Osteoblast (primary cell): ENCODE measurements at regions not wholly inside any gene's neighbourhood (a gene's known extent, or its start where the extent isn't known, plus 50 kb on each side); places are given as distances from the start of the nearest gene placed in this dataset.

Experiments
- DNase-seq: peaks from one replicate; pipeline ENCODE4 v3.0.0; 2011; ENCODE audit warnings: low spot score, mixed read lengths; ENCODE audit not compliant: insufficient read length; ENCODE audit errors: missing footprints
- H2AFZ ChIP-seq: 2 replicates; pipeline ENCODE4 v1.6.0; 2011; ENCODE audit warnings: mild to moderate bottlenecking, low read length
- H3K27ac ChIP-seq: 2 replicates; pipeline ENCODE4 v1.5.1; 2011; ENCODE audit warnings: mild to moderate bottlenecking, low read depth, low read length, moderate library complexity
- H3K27me3 ChIP-seq: 2 replicates; pipeline ENCODE4 v1.6.0; 2012; ENCODE audit warnings: mild to moderate bottlenecking, control low read depth, inconsistent platforms, low read length, moderate library complexity; ENCODE audit not compliant: insufficient read depth
- H3K36me3 ChIP-seq: 2 replicates; pipeline ENCODE4 v1.5.1; 2011; ENCODE audit warnings: mild to moderate bottlenecking, low read length, control low read depth, moderate library complexity; ENCODE audit not compliant: insufficient read depth
- H3K4me1 ChIP-seq: 2 replicates; pipeline ENCODE4 v1.5.1; 2011; ENCODE audit warnings: mild to moderate bottlenecking, low read length, control low read depth, moderate library complexity; ENCODE audit not compliant: insufficient read depth
- H3K4me2 ChIP-seq: 2 replicates; pipeline ENCODE4 v1.6.0; 2011; ENCODE audit warnings: mild to moderate bottlenecking, low read length; ENCODE audit not compliant: insufficient read depth
- H3K4me3 ChIP-seq: fragments of 200-600 bp; sonication (generic); 3 replicates; pipeline ENCODE4 v1.5.1; 2012; ENCODE audit warnings: mild to moderate bottlenecking, low read length, inconsistent platforms; ENCODE audit not compliant: insufficient read depth
- H3K79me2 ChIP-seq: 2 replicates; pipeline ENCODE4 v1.6.0; 2012; ENCODE audit warnings: mild to moderate bottlenecking, low read length, control low read depth, inconsistent platforms; ENCODE audit not compliant: insufficient read depth
- H3K9me3 ChIP-seq: 2 replicates; pipeline ENCODE4 v1.5.1; 2011; ENCODE audit warnings: low read depth, low read length, control low read depth
- H4K20me1 ChIP-seq: 2 replicates; pipeline ENCODE4 v1.6.0; 2012; ENCODE audit warnings: mild to moderate bottlenecking, low read length, control low read depth; ENCODE audit not compliant: insufficient read depth
- CTCF ChIP-seq: IDR thresholded peaks from 2 replicates; pipeline ENCODE4 v1.5.1; 2011; ENCODE audit warnings: mild to moderate bottlenecking, low read depth, low read length, moderate library complexity; ENCODE audit errors: extremely low read depth

GRCh38 chr12:60174476-60174875 is 578.6 kb downstream of the SLC16A7 start:
- Histone ChIP-seq H3K79me2 (no peaks in the 10 kb centered on the region), H3K4me3 (no peak overlapping the region), H3K36me3 (no peaks in the 10 kb centered on the region), H3K27me3 (no peaks in the 10 kb centered on the region), H4K20me1 (no peaks in the 10 kb centered on the region), H3K27ac (no peak overlapping the region), H2AFZ (no peak overlapping the region), H3K4me2 (no peak overlapping the region), H3K9me3 (no peaks in the 10 kb centered on the region), H3K4me1 (no peaks in the 10 kb centered on the region)
- TF ChIP-seq CTCF = no peak
- DNase-seq = no peak

GRCh38 chr12:60174941-60175340 is 579.1 kb downstream of the SLC16A7 start:
- Histone ChIP-seq H3K4me2 (no peak overlapping the region), H3K27ac (no peak overlapping the region)
- no peak for DNase-seq

GRCh38 chr12:60176891-60177290 is 581.1 kb downstream of the SLC16A7 start:
- H3K4me3 ChIP-seq = no peak overlapping the region
- DNase-seq = no peak
- H3K4me2 ChIP-seq = no peak overlapping the region
- no peak for TF ChIP-seq CTCF
- H4K20me1 ChIP-seq = no peaks in the 10 kb centered on the region
- no peaks in the 10 kb centered on the region for H3K79me2 ChIP-seq
- H3K9me3 ChIP-seq = no peaks in the 10 kb centered on the region
- H3K4me1 ChIP-seq = no peaks in the 10 kb centered on the region
- no peaks in the 10 kb centered on the region for H3K36me3 ChIP-seq
- H3K27ac ChIP-seq = no peak overlapping the region
- no peak overlapping the region for H2AFZ ChIP-seq
- H3K27me3 ChIP-seq = no peaks in the 10 kb centered on the region

More at GRCh38 chr12:60174941-60175340, 579.1 kb downstream of the SLC16A7 start:
- H3K27me3 ChIP-seq = no peaks in the 10 kb centered on the region
- no peaks in the 10 kb centered on the region for H4K20me1 ChIP-seq
- no peak overlapping the region for H3K4me3 ChIP-seq
- no peak overlapping the region for H2AFZ ChIP-seq
- no peaks in the 10 kb centered on the region for H3K9me3 ChIP-seq
- no peaks in the 10 kb centered on the region for H3K79me2 ChIP-seq
- no peaks in the 10 kb centered on the region for H3K36me3 ChIP-seq
- H3K4me1 ChIP-seq = no peaks in the 10 kb centered on the region
- TF ChIP-seq CTCF = no peak

- Histone ChIP-seq H3K4me1 (no peaks in the 10 kb centered on the region), H3K4me2 (no peak overlapping the region), H3K79me2 (no peaks in the 10 kb centered on the region), H3K27me3 (no peaks in the 10 kb centered on the region), H3K36me3 (no peaks in the 10 kb centered on the region), H4K20me1 (no peaks in the 10 kb centered on the region), H3K9me3 (no peaks in the 10 kb centered on the region), H2AFZ (no peak overlapping the region), H3K4me3 (no peak overlapping the region), H3K27ac (no peak overlapping the region)
- no peak for TF ChIP-seq CTCF
- DNase-seq = no peak
Observed at GRCh38 chr12:60180298-60180697, 584.5 kb downstream of the SLC16A7 start.
